Nephron progenitor cell (in vitro differentiated cells): ENCODE measurements at regions not wholly inside any gene's neighbourhood (a gene's known extent, or its start where the extent isn't known, plus 50 kb on each side); places are given as distances from the start of the nearest gene placed in this dataset.
"Not testable (repeated sequence)": the region's sequence is repeated elsewhere in the genome, so short reads cannot be mapped to it uniquely, and the experiment has no call there.

ENCODE experiments used
- DNase-seq: peaks from one replicate; pipeline ENCODE4 v3.0.0; 2021
- H3K27ac Mint-ChIP-seq: 2 replicates; pipeline ENCODE4 v1.8.0; 2021; ENCODE audit warnings: mild to moderate bottlenecking, moderate library complexity, mixed read lengths
- H3K27me3 Mint-ChIP-seq: 2 replicates; pipeline ENCODE4 v1.8.0; 2021; ENCODE audit warnings: mild to moderate bottlenecking, low read depth, mixed read lengths; ENCODE audit not compliant: poor library complexity
- H3K36me3 Mint-ChIP-seq: 2 replicates; pipeline ENCODE4 v1.8.0; 2021; ENCODE audit warnings: low read depth, mixed read lengths
- H3K4me1 Mint-ChIP-seq: 2 replicates; pipeline ENCODE4 v1.8.0; 2021; ENCODE audit warnings: mixed read lengths
- H3K4me3 Mint-ChIP-seq: 2 replicates; pipeline ENCODE4 v1.8.0; 2021; ENCODE audit warnings: mild to moderate bottlenecking, moderate library complexity, mixed read lengths
- H3K9me3 Mint-ChIP-seq: 2 replicates; pipeline ENCODE4 v1.8.0; 2021; ENCODE audit warnings: mild to moderate bottlenecking, moderate library complexity, mixed read lengths
- CTCF ChIP-seq: fragments of 200-600 bp; sonication (generic); IDR thresholded peaks from 2 replicates; pipeline ENCODE4 v1.5.0; 2021; ENCODE audit warnings: antibody characterized with exemption

GRCh38 chr1:83053446-83053845 lies 945.5 kb downstream of the TTLL7 start:
- H3K36me3 Mint-ChIP-seq: peaks cover 38% of the 10 kb centered on the region
- DNase-seq: no peak
- H3K4me3 Mint-ChIP-seq: no peak overlapping the region
- TF ChIP-seq CTCF: no peak
- no peaks in the 10 kb centered on the region for H3K27me3 Mint-ChIP-seq
- peaks cover 3% of the 10 kb centered on the region for H3K4me1 Mint-ChIP-seq
- H3K9me3 Mint-ChIP-seq: peaks cover 24% of the 10 kb centered on the region
- H3K27ac Mint-ChIP-seq: no peak overlapping the region

GRCh38 chr1:83052865-83053264 lies 946.1 kb downstream of the TTLL7 start:
- Mint-ChIP-seq H3K27me3 (no peaks in the 10 kb centered on the region), H3K9me3 (peaks cover 24% of the 10 kb centered on the region), H3K4me3 (no peak overlapping the region), H3K4me1 (no peaks in the 10 kb centered on the region), H3K27ac (no peak overlapping the region), H3K36me3 (peaks cover 38% of the 10 kb centered on the region)
- no peak for TF ChIP-seq CTCF
- no peak for DNase-seq

GRCh38 chr1:83051053-83051452 lies 947.9 kb downstream of the TTLL7 start:
- H3K27ac Mint-ChIP-seq, DNase-seq, H3K27me3 Mint-ChIP-seq, H3K4me3 Mint-ChIP-seq, H3K4me1 Mint-ChIP-seq: not testable (repeated sequence)
- Mint-ChIP-seq H3K36me3 (peaks cover 38% of the 10 kb centered on the region), H3K9me3 (peaks cover 24% of the 10 kb centered on the region)

GRCh38 chr1:83043244-83043643 lies 955.7 kb downstream of the TTLL7 start:
- DNase-seq: no peak
- no peak overlapping the region for H3K27ac Mint-ChIP-seq
- H3K4me1 Mint-ChIP-seq: no peaks in the 10 kb centered on the region
- no peak overlapping the region for H3K4me3 Mint-ChIP-seq
- H3K36me3 Mint-ChIP-seq: peaks cover 4% of the 10 kb centered on the region
- H3K9me3 Mint-ChIP-seq: no peaks in the 10 kb centered on the region
- peaks cover 9% of the 10 kb centered on the region for H3K27me3 Mint-ChIP-seq
- TF ChIP-seq CTCF: no peak

- H3K27ac Mint-ChIP-seq, DNase-seq, H3K4me3 Mint-ChIP-seq, H3K4me1 Mint-ChIP-seq, H3K27me3 Mint-ChIP-seq: not testable (repeated sequence)
- H3K9me3 Mint-ChIP-seq: peaks cover 34% of the 10 kb centered on the region
- peaks cover 28% of the 10 kb centered on the region for H3K36me3 Mint-ChIP-seq
Observed at GRCh38 chr1:83039091-83039490, 959.8 kb downstream of the TTLL7 start.

GRCh38 chr1:83034851-83035250 lies 964.1 kb downstream of the TTLL7 start:
- peaks cover 61% of the 10 kb centered on the region for H3K9me3 Mint-ChIP-seq
- TF ChIP-seq CTCF: no peak
- no peak overlapping the region for H3K4me3 Mint-ChIP-seq
- no peak overlapping the region for H3K27ac Mint-ChIP-seq
- H3K4me1 Mint-ChIP-seq: no peaks in the 10 kb centered on the region
- peaks cover 7% of the 10 kb centered on the region for H3K27me3 Mint-ChIP-seq
- peaks cover 59% of the 10 kb centered on the region for H3K36me3 Mint-ChIP-seq
- no peak for DNase-seq

GRCh38 chr1:83033682-83034081 lies 965.2 kb downstream of the TTLL7 start:
- H3K27me3 Mint-ChIP-seq: peaks cover 7% of the 10 kb centered on the region
- no peaks in the 10 kb centered on the region for H3K4me1 Mint-ChIP-seq
- no peak for TF ChIP-seq CTCF
- peaks cover 61% of the 10 kb centered on the region for H3K9me3 Mint-ChIP-seq
- H3K4me3 Mint-ChIP-seq: no peak overlapping the region
- H3K36me3 Mint-ChIP-seq: peaks cover 59% of the 10 kb centered on the region
- no peak for DNase-seq
- no peak overlapping the region for H3K27ac Mint-ChIP-seq
